ENCODE measurements at regions not wholly inside any gene's neighbourhood (a gene's known extent, or its start where the extent isn't known, plus 50 kb on each side); places are given as distances from the start of the nearest gene placed in this dataset.

GRCh38 chr2:234429265-234429664, 67.6 kb downstream of the ARL4C start:
- TF ChIP-seq, protein P1, sequence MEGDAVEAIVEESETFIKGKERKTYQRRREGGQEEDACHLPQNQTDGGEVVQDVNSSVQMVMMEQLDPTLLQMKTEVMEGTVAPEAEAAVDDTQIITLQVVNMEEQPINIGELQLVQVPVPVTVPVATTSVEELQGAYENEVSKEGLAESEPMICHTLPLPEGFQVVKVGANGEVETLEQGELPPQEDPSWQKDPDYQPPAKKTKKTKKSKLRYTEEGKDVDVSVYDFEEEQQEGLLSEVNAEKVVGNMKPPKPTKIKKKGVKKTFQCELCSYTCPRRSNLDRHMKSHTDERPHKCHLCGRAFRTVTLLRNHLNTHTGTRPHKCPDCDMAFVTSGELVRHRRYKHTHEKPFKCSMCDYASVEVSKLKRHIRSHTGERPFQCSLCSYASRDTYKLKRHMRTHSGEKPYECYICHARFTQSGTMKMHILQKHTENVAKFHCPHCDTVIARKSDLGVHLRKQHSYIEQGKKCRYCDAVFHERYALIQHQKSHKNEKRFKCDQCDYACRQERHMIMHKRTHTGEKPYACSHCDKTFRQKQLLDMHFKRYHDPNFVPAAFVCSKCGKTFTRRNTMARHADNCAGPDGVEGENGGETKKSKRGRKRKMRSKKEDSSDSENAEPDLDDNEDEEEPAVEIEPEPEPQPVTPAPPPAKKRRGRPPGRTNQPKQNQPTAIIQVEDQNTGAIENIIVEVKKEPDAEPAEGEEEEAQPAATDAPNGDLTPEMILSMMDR (IDR thresholded peaks at IDR 0.05) = no peak
- no peak for TF ChIP-seq POLR2A (IDR thresholded peaks at IDR 0.05)

Measured in thyroid gland (tissue), 4 donors.